Endothelial cell of umbilical vein (primary cell): ENCODE measurements at regions not wholly inside any gene's neighbourhood (a gene's known extent, or its start where the extent isn't known, plus 50 kb on each side); places are given as distances from the start of the nearest gene placed in this dataset.

Source experiments
- BruUV-seq: library from RNA; stranded (reverse); fragments of 400-500 nt; replicated peaks from 2 replicates; lab custom pipeline; 2021; lab: Mats Ljungman, UMichigan
- CTCF ChIA-PET: fragments of 300-600, 350-600 bp; sonication (Branson Sonifier 250); formaldehyde crosslinking; loops from one replicate; lab custom pipeline; 2021; ENCODE audit warnings: antibody characterized with exemption, inconsistent platforms; lab: Charles Lee
- POLR2A ChIA-PET: fragments of 300-600, 350-600 bp; sonication (Branson Sonifier 250); formaldehyde crosslinking; loops from one replicate; lab custom pipeline; 2021; ENCODE audit warnings: antibody characterized with exemption, inconsistent platforms; lab: Charles Lee
- DNase-seq: peaks from one replicate; pipeline ENCODE4 v3.0.0-alpha.2; 2011; ENCODE audit warnings: low read depth, low spot score
- FAIRE-seq: peaks from 2 replicates; lab custom pipeline; 2011; peaks lifted over from hg19 to GRCh38; lab: Jason Lieb, UNC
- H2AFZ ChIP-seq: 2 replicates; pipeline ENCODE4 v1.6.0; 2012; ENCODE audit warnings: low read depth, low read length, control low read depth, inconsistent platforms
- H3K27ac ChIP-seq: 2 replicates; pipeline ENCODE4 v1.5.1; 2011; ENCODE audit warnings: low read depth, mild to moderate bottlenecking, control low read depth, low read length, moderate library complexity; ENCODE audit not compliant: insufficient read depth
- H3K27me3 ChIP-seq, 2 experiments: 2 replicates each; pipeline versions ENCODE4 v1.6.0 to v1.6.1; 2011; ENCODE audit warnings: low read length in 2 of 2, mixed read lengths in 1 of 2; ENCODE audit not compliant: control insufficient read depth in 2 of 2, insufficient read depth in 2 of 2
- H3K36me3 ChIP-seq, 2 experiments: 2 replicates in 1 of 2; 3 replicates in 1 of 2; pipeline ENCODE4 v1.5.1; 2011; ENCODE audit warnings: low read length in 2 of 2, mild to moderate bottlenecking in 1 of 2, moderate library complexity in 1 of 2; ENCODE audit not compliant: control insufficient read depth in 2 of 2, insufficient read depth in 2 of 2; ENCODE audit errors: extremely low read depth in 1 of 2
- H3K4me1 ChIP-seq: 3 replicates; pipeline ENCODE4 v1.5.1; 2011; ENCODE audit warnings: mild to moderate bottlenecking, low read length; ENCODE audit not compliant: control insufficient read depth, insufficient read depth; ENCODE audit errors: extremely low read depth
- H3K4me2 ChIP-seq: 2 replicates; pipeline ENCODE4 v1.6.1; 2011; ENCODE audit warnings: low read length, control low read depth, mixed read lengths; ENCODE audit not compliant: insufficient read depth
- H3K4me3 ChIP-seq, 3 experiments: fragments of 200-600 bp in 1 of 3; sonication (generic), shearing (Covaris generic) in 1 of 3; replicated peaks in 1 of 3; 2 replicates each; pipeline ENCODE4 v1.5.1; 2011 to 2016; ENCODE audit warnings: control low read depth in 3 of 3, low read length in 3 of 3, mild to moderate bottlenecking in 2 of 3, inconsistent platforms in 1 of 3, low read depth in 1 of 3, moderate library complexity in 1 of 3; ENCODE audit not compliant: insufficient read depth in 1 of 3
- H3K79me2 ChIP-seq: 2 replicates; pipeline ENCODE4 v1.6.0; 2012; ENCODE audit warnings: low read length, inconsistent platforms; ENCODE audit not compliant: control insufficient read depth, insufficient read depth
- H3K9ac ChIP-seq: replicated peaks from 2 replicates; pipeline ENCODE3; 2011; ENCODE audit warnings: low read length, control low read depth; ENCODE audit not compliant: insufficient read depth; ENCODE audit errors: extremely low read depth
- H3K9me1 ChIP-seq: replicated peaks from 3 replicates; pipeline ENCODE4 v1.6.0; 2011; ENCODE audit warnings: mild to moderate bottlenecking, low read length; ENCODE audit not compliant: control insufficient read depth, insufficient read depth; ENCODE audit errors: extremely low read depth
- H3K9me3 ChIP-seq: replicated peaks from 2 replicates; pipeline ENCODE4 v1.5.1; 2012; ENCODE audit warnings: low read length, inconsistent platforms; ENCODE audit not compliant: control insufficient read depth, insufficient read depth
- H4K20me1 ChIP-seq: replicated peaks from 2 replicates; pipeline ENCODE3; 2011; ENCODE audit warnings: mild to moderate bottlenecking, low read length; ENCODE audit not compliant: control insufficient read depth, insufficient read depth; ENCODE audit errors: extremely low read depth
- CTCF ChIP-seq, 2 donors: IDR thresholded peaks; 1 replicate in 1 of 2; 2 replicates in 1 of 2; pipeline ENCODE4 v1.5.1; 2011; ENCODE audit warnings: low read length in 2 of 2, mild to moderate bottlenecking in 2 of 2, moderate library complexity in 2 of 2, control low read depth in 1 of 2, inconsistent platforms in 1 of 2, low read depth in 1 of 2; ENCODE audit not compliant: insufficient read depth in 1 of 2; ENCODE audit errors: extremely low read depth in 1 of 2
- EZH2 ChIP-seq: IDR thresholded peaks from 2 replicates; pipeline ENCODE4 v1.6.1; 2012; ENCODE audit warnings: borderline replicate concordance, low read depth, mild to moderate bottlenecking, moderate library complexity, low read length, inconsistent platforms; ENCODE audit not compliant: severe bottlenecking
- FOS ChIP-seq: IDR thresholded peaks from 2 replicates; pipeline ENCODE4 v1.6.1; 2011; ENCODE audit warnings: mild to moderate bottlenecking, low read length, moderate library complexity, borderline replicate concordance; ENCODE audit not compliant: insufficient read depth
- GATA2 ChIP-seq: IDR thresholded peaks from 2 replicates; pipeline ENCODE4 v1.7.0; 2011; ENCODE audit warnings: low read depth, mild to moderate bottlenecking, moderate library complexity, mixed read lengths, low read length; ENCODE audit not compliant: insufficient read length, insufficient read depth
- JUN ChIP-seq: IDR thresholded peaks from 2 replicates; pipeline ENCODE4 v1.6.1; 2011; ENCODE audit warnings: borderline replicate concordance, low read depth; ENCODE audit not compliant: insufficient read length, insufficient read depth
- MAX ChIP-seq: IDR thresholded peaks from 2 replicates; pipeline ENCODE4 v1.6.1; 2011; ENCODE audit not compliant: insufficient read depth, insufficient read length
- MYC ChIP-seq: IDR thresholded peaks from one replicate; pipeline ENCODE4 v1.6.1; 2011; ENCODE audit warnings: mild to moderate bottlenecking, low read depth, low read length
- POLR2A ChIP-seq: IDR thresholded peaks from 2 replicates; pipeline ENCODE4 v1.6.1; 2012; ENCODE audit warnings: low read depth, mild to moderate bottlenecking, control low read depth, low read length
- POLR2AphosphoS5 ChIP-seq: IDR thresholded peaks from 2 replicates; pipeline ENCODE4 v1.6.1; 2012; ENCODE audit warnings: low read depth, mild to moderate bottlenecking, control low read depth, low read length, moderate library complexity; ENCODE audit not compliant: insufficient read depth
- dilution Hi-C: fragments of 300-500 bp; cut with MboI; formaldehyde crosslinking; loops from one replicate; pipeline ENCODE4 v1.15.0; 2019; ENCODE audit warnings: low sequenced_read_pairs; ENCODE audit not compliant: extremely low pct_ligation_motif_present
- intact Hi-C: fragments of 100-400 bp; cut with micrococcal nuclease; formaldehyde crosslinking; loops from one replicate; pipeline ENCODE4 v1.10.0; 2022

- no peak for TF ChIP-seq MAX
- intact Hi-C loops = no loop called here
- Histone ChIP-seq H3K9me1 (no peaks in the 10 kb centered on the region), H3K36me3 (no peaks in the 10 kb centered on the region), H3K27ac (no peak overlapping the region), H3K79me2 (no peaks in the 10 kb centered on the region), H3K9me3 (no peaks in the 10 kb centered on the region), H3K27me3 (no peaks in the 10 kb centered on the region), H4K20me1 (no peaks in the 10 kb centered on the region), H2AFZ (no peak overlapping the region), H3K4me2 (no peak overlapping the region), H3K4me1 (no peaks in the 10 kb centered on the region), H3K4me3 (no peak overlapping the region), H3K9ac (no peak overlapping the region)
- DNase-seq (no peak), FAIRE-seq (no peak)
- ChIA-PET CTCF (no interaction called here), POLR2A (no interaction called here)
- dilution Hi-C loops = no loop called here
- BruUV-seq = no TSS peak
Observed at GRCh38 chr10:64173826-64174225, 652.6 kb downstream of the REEP3 start.

GRCh38 chr10:64174666-64175255 lies 653.6 kb downstream of the REEP3 start:
- no peak overlapping the region for H2AFZ ChIP-seq
- no peaks in the 10 kb centered on the region for H3K9me1 ChIP-seq
- no peaks in the 10 kb centered on the region for H3K27me3 ChIP-seq
- H3K79me2 ChIP-seq = no peaks in the 10 kb centered on the region
- H3K4me2 ChIP-seq = no peak overlapping the region
- no TSS peak for BruUV-seq
- TF ChIP-seq MAX (no peak), POLR2A (no peak), GATA2 (no peak), JUN (no peak), MYC (no peak), FOS (no peak), POLR2AphosphoS5 (no peak), EZH2 (no peak), CTCF (IDR thresholded peaks at IDR 0.05; ENCODE audit: extremely low read depth in 1 of 2, insufficient read depth in 1 of 2, low read depth in 1 of 2, low read length in 2 of 2) (no peak)
- POLR2A ChIA-PET = no interaction called here
- intact Hi-C loops (no loop called here), dilution Hi-C loops (no loop called here)
- H3K9ac ChIP-seq = no peak overlapping the region
- no peak overlapping the region for H3K4me3 ChIP-seq
- no peaks in the 10 kb centered on the region for H3K4me1 ChIP-seq
- no peak overlapping the region for H3K27ac ChIP-seq
- no peaks in the 10 kb centered on the region for H4K20me1 ChIP-seq
- CTCF ChIA-PET = no interaction called here
- DNase-seq (no peak), FAIRE-seq (no peak)
- no peaks in the 10 kb centered on the region for H3K36me3 ChIP-seq
- H3K9me3 ChIP-seq = no peaks in the 10 kb centered on the region
